HEK293 (cell line): ENCODE measurements at regions not wholly inside any gene's neighbourhood (a gene's known extent, or its start where the extent isn't known, plus 50 kb on each side); places are given as distances from the start of the nearest gene placed in this dataset.

Experiments used
- CTCF ChIP-seq: fragments of 450-650 bp; formaldehyde crosslinking; IDR thresholded peaks from 2 replicates; pipeline ENCODE4 v1.5.1; 2016; ENCODE audit warnings: missing biosample characterization, missing genetic modification characterization
- TCF7L2 ChIP-seq: IDR thresholded peaks from 2 replicates; pipeline ENCODE4 v1.6.1; 2011; ENCODE audit warnings: low read depth, mild to moderate bottlenecking, inconsistent platforms, low read length, moderate library complexity, borderline replicate concordance
- YY1 ChIP-seq: fragments of 450-650 bp; formaldehyde crosslinking; IDR thresholded peaks from 2 replicates; pipeline ENCODE4 v1.5.1; 2018; ENCODE audit warnings: missing biosample characterization, missing genetic modification characterization
- ZBTB8A ChIP-seq: fragments of 450-650 bp; formaldehyde crosslinking; IDR thresholded peaks from 2 replicates; pipeline ENCODE4 v1.5.1; 2016; ENCODE audit warnings: missing biosample characterization, missing genetic modification characterization
- ZNF146 ChIP-seq: fragments of 450-650 bp; formaldehyde crosslinking; IDR thresholded peaks from 2 replicates; pipeline ENCODE4 v1.5.1; 2016; ENCODE audit warnings: missing biosample characterization, missing genetic modification characterization
- ZNF239 ChIP-seq: fragments of 450-650 bp; formaldehyde crosslinking; IDR thresholded peaks from 2 replicates; pipeline ENCODE4 v1.5.1; 2016; ENCODE audit warnings: missing biosample characterization, missing genetic modification characterization
- ZNF274 ChIP-seq, 2 experiments: fragments of 200-500 bp in 1 of 2; fragments of 450-650 bp in 1 of 2; sonication (Bioruptor generic) in 1 of 2; formaldehyde crosslinking in 1 of 2; IDR thresholded peaks; 2 replicates each; pipeline versions ENCODE4 v1.5.1 to v1.6.1; 2014 to 2016; ENCODE audit warnings: borderline replicate concordance in 1 of 2, inconsistent platforms in 1 of 2, low read length in 1 of 2, missing biosample characterization in 1 of 2, missing genetic modification characterization in 1 of 2
- ZNF280D ChIP-seq: fragments of 450-650 bp; formaldehyde crosslinking; IDR thresholded peaks from 2 replicates; pipeline ENCODE4 v1.5.1; 2016; ENCODE audit warnings: missing biosample characterization, missing genetic modification characterization
- ZNF292 ChIP-seq: fragments of 450-650 bp; formaldehyde crosslinking; IDR thresholded peaks from 2 replicates; pipeline ENCODE4 v1.5.1; 2016; ENCODE audit warnings: low read depth, missing biosample characterization, missing genetic modification characterization, borderline replicate concordance
- ZNF311 ChIP-seq: fragments of 450-650 bp; formaldehyde crosslinking; IDR thresholded peaks from 2 replicates; pipeline ENCODE4 v1.5.1; 2017; ENCODE audit warnings: missing biosample characterization, missing genetic modification characterization, borderline replicate concordance
- ZNF350 ChIP-seq: fragments of 450-650 bp; formaldehyde crosslinking; IDR thresholded peaks from 2 replicates; pipeline ENCODE4 v1.5.0; 2017; ENCODE audit warnings: missing biosample characterization, mild to moderate bottlenecking, missing genetic modification characterization
- ZNF426 ChIP-seq: fragments of 450-650 bp; formaldehyde crosslinking; IDR thresholded peaks from 2 replicates; pipeline ENCODE4 v1.5.1; 2017; ENCODE audit warnings: missing biosample characterization, missing genetic modification characterization, mild to moderate bottlenecking, inconsistent platforms, moderate library complexity
- ZNF501 ChIP-seq: fragments of 450-650 bp; formaldehyde crosslinking; IDR thresholded peaks from 2 replicates; pipeline ENCODE4 v1.5.1; 2016; ENCODE audit warnings: missing biosample characterization, missing genetic modification characterization
- TF ChIP-seq, protein P1 (sequence below): fragments of 450-650 bp; formaldehyde crosslinking; IDR thresholded peaks from 2 replicates; pipeline ENCODE4 v1.5.1; 2016; ENCODE audit warnings: missing biosample characterization, missing genetic modification characterization

GRCh38 chr6:16921399-16922110 is 160.3 kb upstream of the ATXN1 start:
- TF ChIP-seq YY1 (no peak), ZNF350 (tag by site-specific recombination) (no peak), ZNF311 (tag by site-specific recombination) (no peak), ZNF426 (no peak), CTCF (tag by site-specific recombination) (no peak), ZNF146 (tag by site-specific recombination) (no peak), ZNF239 (tag by site-specific recombination) (no peak), ZNF280D (tag by site-specific recombination) (no peak), ZNF292 (tag by site-specific recombination) (no peak), TCF7L2 (no peak), ZNF274 (IDR thresholded peaks at IDR 0.05; ENCODE audit: low read length) (no peak), ZNF274 (tag by site-specific recombination; IDR thresholded peaks at IDR 0.05; ENCODE audit: borderline replicate concordance) (no peak), ZBTB8A (tag by site-specific recombination) (peak; percentile 32; the same call in 1 of the 2 replicates), ZNF501 (tag by site-specific recombination) (no peak)
- TF ChIP-seq, protein P1, sequence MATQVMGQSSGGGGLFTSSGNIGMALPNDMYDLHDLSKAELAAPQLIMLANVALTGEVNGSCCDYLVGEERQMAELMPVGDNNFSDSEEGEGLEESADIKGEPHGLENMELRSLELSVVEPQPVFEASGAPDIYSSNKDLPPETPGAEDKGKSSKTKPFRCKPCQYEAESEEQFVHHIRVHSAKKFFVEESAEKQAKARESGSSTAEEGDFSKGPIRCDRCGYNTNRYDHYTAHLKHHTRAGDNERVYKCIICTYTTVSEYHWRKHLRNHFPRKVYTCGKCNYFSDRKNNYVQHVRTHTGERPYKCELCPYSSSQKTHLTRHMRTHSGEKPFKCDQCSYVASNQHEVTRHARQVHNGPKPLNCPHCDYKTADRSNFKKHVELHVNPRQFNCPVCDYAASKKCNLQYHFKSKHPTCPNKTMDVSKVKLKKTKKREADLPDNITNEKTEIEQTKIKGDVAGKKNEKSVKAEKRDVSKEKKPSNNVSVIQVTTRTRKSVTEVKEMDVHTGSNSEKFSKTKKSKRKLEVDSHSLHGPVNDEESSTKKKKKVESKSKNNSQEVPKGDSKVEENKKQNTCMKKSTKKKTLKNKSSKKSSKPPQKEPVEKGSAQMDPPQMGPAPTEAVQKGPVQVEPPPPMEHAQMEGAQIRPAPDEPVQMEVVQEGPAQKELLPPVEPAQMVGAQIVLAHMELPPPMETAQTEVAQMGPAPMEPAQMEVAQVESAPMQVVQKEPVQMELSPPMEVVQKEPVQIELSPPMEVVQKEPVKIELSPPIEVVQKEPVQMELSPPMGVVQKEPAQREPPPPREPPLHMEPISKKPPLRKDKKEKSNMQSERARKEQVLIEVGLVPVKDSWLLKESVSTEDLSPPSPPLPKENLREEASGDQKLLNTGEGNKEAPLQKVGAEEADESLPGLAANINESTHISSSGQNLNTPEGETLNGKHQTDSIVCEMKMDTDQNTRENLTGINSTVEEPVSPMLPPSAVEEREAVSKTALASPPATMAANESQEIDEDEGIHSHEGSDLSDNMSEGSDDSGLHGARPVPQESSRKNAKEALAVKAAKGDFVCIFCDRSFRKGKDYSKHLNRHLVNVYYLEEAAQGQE (tag by site-specific recombination): no peak
